ENCODE measurements at regions not wholly inside any gene's neighbourhood (a gene's known extent, or its start where the extent isn't known, plus 50 kb on each side); places are given as distances from the start of the nearest gene placed in this dataset.

GRCh38 chr9:87307848-87308247, 189.8 kb upstream of the DAPK1 start:
- Histone ChIP-seq H3K4me3 (ENCODE audit: low read length) (no peak overlapping the region), H3K79me2 (ENCODE audit: low read length) (no peaks in the 10 kb centered on the region), H2AFZ (ENCODE audit: low read length) (no peak overlapping the region), H3K9ac (ENCODE audit: low read length) (no peak overlapping the region), H3K4me1 (ENCODE audit: insufficient read depth, low read length) (no peaks in the 10 kb centered on the region), H3K27me3 (ENCODE audit: low read length) (no peaks in the 10 kb centered on the region), H3K36me3 (ENCODE audit: low read depth, low read length) (no peaks in the 10 kb centered on the region), H3K4me2 (ENCODE audit: low read length) (no peak overlapping the region), H3F3A (ENCODE audit: low read length, unreplicated experiment) (no peaks in the 10 kb centered on the region), H3K27ac (ENCODE audit: low read length) (no peak overlapping the region), H3K9me3 (ENCODE audit: low read length) (no peaks in the 10 kb centered on the region), H3K9me2 (replicated peaks; ENCODE audit: low read length) (no peaks in the 10 kb centered on the region), H4K20me1 (ENCODE audit: low read length) (no peaks in the 10 kb centered on the region)
- CTCF ChIA-PET: no interaction called here
- POLR2A ChIA-PET (ENCODE audit: unreplicated experiment): no interaction called here
- TF ChIP-seq EZH2 (IDR thresholded peaks at IDR 0.05; ENCODE audit: low read length, unreplicated experiment) (no peak), EZH2phosphoT487 (IDR thresholded peaks at IDR 0.05; ENCODE audit: borderline replicate concordance, low read length) (no peak), CTCF (conservative IDR thresholded peaks at IDR 0.05; ENCODE audit: low read depth, low read length) (no peak)
- BruUV-seq (replicated peaks): no TSS peak
- intact Hi-C loops (cut with micrococcal nuclease): no loop called here
- no peak for DNase-seq
- no peak for ATAC-seq

GRCh38 chr9:87309236-87309635, 188.4 kb upstream of the DAPK1 start:
- CTCF ChIA-PET: no interaction called here
- Histone ChIP-seq H3K9me3 (ENCODE audit: low read length) (no peaks in the 10 kb centered on the region), H2AFZ (ENCODE audit: low read length) (no peak overlapping the region), H3K9me2 (replicated peaks; ENCODE audit: low read length) (no peaks in the 10 kb centered on the region), H3K27me3 (ENCODE audit: low read length) (no peaks in the 10 kb centered on the region), H3K27ac (ENCODE audit: low read length) (no peak overlapping the region), H3K4me3 (ENCODE audit: low read length) (no peak overlapping the region), H3K9ac (ENCODE audit: low read length) (no peak overlapping the region), H3K36me3 (ENCODE audit: low read depth, low read length) (no peaks in the 10 kb centered on the region), H4K20me1 (ENCODE audit: low read length) (no peaks in the 10 kb centered on the region), H3K4me2 (ENCODE audit: low read length) (no peak overlapping the region), H3F3A (ENCODE audit: low read length, unreplicated experiment) (no peaks in the 10 kb centered on the region), H3K79me2 (ENCODE audit: low read length) (no peaks in the 10 kb centered on the region), H3K4me1 (ENCODE audit: insufficient read depth, low read length) (no peaks in the 10 kb centered on the region)
- POLR2A ChIA-PET (ENCODE audit: unreplicated experiment): no interaction called here
- DNase-seq (no peak), ATAC-seq (no peak)
- no TSS peak for BruUV-seq (replicated peaks)
- TF ChIP-seq EZH2 (IDR thresholded peaks at IDR 0.05; ENCODE audit: low read length, unreplicated experiment) (no peak), CTCF (conservative IDR thresholded peaks at IDR 0.05; ENCODE audit: low read depth, low read length) (no peak), EZH2phosphoT487 (IDR thresholded peaks at IDR 0.05; ENCODE audit: borderline replicate concordance, low read length) (no peak)
- intact Hi-C loops (cut with micrococcal nuclease): no loop called here

GRCh38 chr9:87310827-87311523, 186.7 kb upstream of the DAPK1 start:
- H3K27me3 ChIP-seq (ENCODE audit: low read length): no peaks in the 10 kb centered on the region
- TF ChIP-seq EZH2phosphoT487 (IDR thresholded peaks at IDR 0.05; ENCODE audit: borderline replicate concordance, low read length) (no peak), CTCF (conservative IDR thresholded peaks at IDR 0.05; ENCODE audit: low read depth, low read length) (no peak), EZH2 (IDR thresholded peaks at IDR 0.05; ENCODE audit: low read length, unreplicated experiment) (no peak)
- H3K36me3 ChIP-seq (ENCODE audit: low read depth, low read length): no peaks in the 10 kb centered on the region
- intact Hi-C loops (cut with micrococcal nuclease): no loop called here
- ATAC-seq (no peak), DNase-seq (no peak)
- no peaks in the 10 kb centered on the region for H3K9me2 ChIP-seq (replicated peaks; ENCODE audit: low read length)
- no peaks in the 10 kb centered on the region for H3K9me3 ChIP-seq (ENCODE audit: low read length)
- ChIA-PET POLR2A (ENCODE audit: unreplicated experiment) (no interaction called here), CTCF (no interaction called here)
- H3K4me3 ChIP-seq (ENCODE audit: low read length): no peak overlapping the region
- no peaks in the 10 kb centered on the region for H3F3A ChIP-seq (ENCODE audit: low read length, unreplicated experiment)
- H3K9ac ChIP-seq (ENCODE audit: low read length): no peak overlapping the region
- no peak overlapping the region for H2AFZ ChIP-seq (ENCODE audit: low read length)
- no peaks in the 10 kb centered on the region for H4K20me1 ChIP-seq (ENCODE audit: low read length)
- no peaks in the 10 kb centered on the region for H3K79me2 ChIP-seq (ENCODE audit: low read length)
- H3K4me1 ChIP-seq (ENCODE audit: insufficient read depth, low read length): no peaks in the 10 kb centered on the region
- H3K27ac ChIP-seq (ENCODE audit: low read length): no peak overlapping the region
- BruUV-seq (replicated peaks): no TSS peak
- no peak overlapping the region for H3K4me2 ChIP-seq (ENCODE audit: low read length)

Data from PC-3 (cell line).